GM21390 (cell line): ENCODE measurements at regions not wholly inside any gene's neighbourhood (a gene's known extent, or its start where the extent isn't known, plus 50 kb on each side); places are given as distances from the start of the nearest gene placed in this dataset.
"Not testable (repeated sequence)": the region's sequence is repeated elsewhere in the genome, so short reads cannot be mapped to it uniquely, and the experiment has no call there.

Experiments used
- ATAC-seq: cut with Tn5 transposase; IDR thresholded peaks from one replicate; pipeline ENCODE4 v1.9.1; 2021; ENCODE audit not compliant: unreplicated experiment

GRCh38 chr12:131353826-131354225, 357.1 kb upstream of the SFSWAP start:
- no peak for ATAC-seq

GRCh38 chr12:131355361-131356245, 355.3 kb upstream of the SFSWAP start:
- ATAC-seq = no peak

GRCh38 chr12:131356485-131357184, 354.3 kb upstream of the SFSWAP start:
- ATAC-seq = no peak

- no peak for ATAC-seq
Measured at GRCh38 chr12:131357185-131357747, 353.6 kb upstream of the SFSWAP start.

GRCh38 chr12:131357920-131358319, 353.0 kb upstream of the SFSWAP start:
- no peak for ATAC-seq

- no peak for ATAC-seq
Measured at GRCh38 chr12:131362291-131363211, 348.3 kb upstream of the SFSWAP start.

- no peak for ATAC-seq
Measured at GRCh38 chr12:131363393-131363792, 347.5 kb upstream of the SFSWAP start.

GRCh38 chr12:131363841-131364495, 346.9 kb upstream of the SFSWAP start:
- no peak for ATAC-seq

GRCh38 chr12:131364903-131365820, 345.7 kb upstream of the SFSWAP start:
- ATAC-seq = no peak

- no peak for ATAC-seq
Measured at GRCh38 chr12:131365821-131366260, 345.0 kb upstream of the SFSWAP start.

- no peak for ATAC-seq
Measured at GRCh38 chr12:131366261-131366871, 344.5 kb upstream of the SFSWAP start.

- ATAC-seq = not testable (repeated sequence)
Measured at GRCh38 chr12:131367067-131367982, 343.6 kb upstream of the SFSWAP start.

GRCh38 chr12:131367983-131368667, 342.8 kb upstream of the SFSWAP start:
- no peak for ATAC-seq

- no peak for ATAC-seq
Measured at GRCh38 chr12:131368668-131369071, 342.2 kb upstream of the SFSWAP start.

- no peak for ATAC-seq
Measured at GRCh38 chr12:131369094-131369845, 341.6 kb upstream of the SFSWAP start.

GRCh38 chr12:131370321-131370720, 340.6 kb upstream of the SFSWAP start:
- no peak for ATAC-seq
